Chondrocyte (in vitro differentiated cells): ENCODE measurements at regions not wholly inside any gene's neighbourhood (a gene's known extent, or its start where the extent isn't known, plus 50 kb on each side); places are given as distances from the start of the nearest gene placed in this dataset.

ENCODE experiments used
- DNase-seq: peaks from one replicate; pipeline ENCODE4 v3.0.0; 2021; ENCODE audit warnings: mixed read lengths, low spot score
- H3K27ac Mint-ChIP-seq: one replicate; pipeline ENCODE4 v1.8.0; 2021; ENCODE audit warnings: mild to moderate bottlenecking, moderate library complexity, mixed read lengths; ENCODE audit not compliant: unreplicated experiment
- H3K27me3 Mint-ChIP-seq: 2 replicates; pipeline ENCODE4 v1.8.0; 2021; ENCODE audit warnings: low read depth, mixed read lengths
- H3K36me3 Mint-ChIP-seq: 2 replicates; pipeline ENCODE4 v1.8.0; 2021; ENCODE audit warnings: low read depth, mixed read lengths
- H3K4me1 Mint-ChIP-seq: 2 replicates; pipeline ENCODE4 v1.8.0; 2021; ENCODE audit warnings: low read depth, mild to moderate bottlenecking, mixed read lengths
- H3K4me3 Mint-ChIP-seq: one replicate; pipeline ENCODE4 v1.8.0; 2021; ENCODE audit warnings: mild to moderate bottlenecking, moderate library complexity, mixed read lengths; ENCODE audit not compliant: unreplicated experiment
- H3K9me3 Mint-ChIP-seq: 2 replicates; pipeline ENCODE4 v1.8.0; 2021; ENCODE audit warnings: low read depth, mixed read lengths
- TF ChIP-seq, protein P1 (sequence below): fragments of 200-600 bp; sonication (generic); IDR thresholded peaks from 2 replicates; pipeline ENCODE4 v1.5.0; 2021; ENCODE audit warnings: antibody characterized with exemption, mild to moderate bottlenecking, moderate library complexity

DNA sequence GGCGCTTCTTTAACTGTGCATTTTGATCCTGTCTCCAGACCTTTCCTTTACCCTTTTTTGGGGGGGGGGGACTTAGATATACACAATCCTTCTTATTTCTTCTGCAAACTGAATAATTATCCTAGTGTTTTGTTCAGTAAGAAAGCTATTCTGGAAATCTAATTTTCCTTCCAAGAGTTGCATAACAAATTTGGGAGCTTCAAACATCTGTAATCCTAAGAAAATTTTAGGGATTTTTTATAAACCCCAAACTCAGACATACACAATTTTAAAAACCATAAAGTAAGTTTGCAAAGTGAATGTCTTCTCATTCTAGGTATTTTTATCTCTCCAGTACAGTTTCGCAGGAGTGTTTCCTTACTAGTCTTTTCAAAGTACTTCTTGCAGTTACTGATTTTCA, 182.7 kb upstream of the E2F7 start:
- H3K4me1 Mint-ChIP-seq = no peaks in the 10 kb centered on the region
- no peaks in the 10 kb centered on the region for H3K9me3 Mint-ChIP-seq
- H3K27ac Mint-ChIP-seq = no peak overlapping the region
- DNase-seq = no peak
- H3K27me3 Mint-ChIP-seq = peaks cover 30% of the 10 kb centered on the region
- H3K4me3 Mint-ChIP-seq = no peak overlapping the region
- TF ChIP-seq, protein P1, sequence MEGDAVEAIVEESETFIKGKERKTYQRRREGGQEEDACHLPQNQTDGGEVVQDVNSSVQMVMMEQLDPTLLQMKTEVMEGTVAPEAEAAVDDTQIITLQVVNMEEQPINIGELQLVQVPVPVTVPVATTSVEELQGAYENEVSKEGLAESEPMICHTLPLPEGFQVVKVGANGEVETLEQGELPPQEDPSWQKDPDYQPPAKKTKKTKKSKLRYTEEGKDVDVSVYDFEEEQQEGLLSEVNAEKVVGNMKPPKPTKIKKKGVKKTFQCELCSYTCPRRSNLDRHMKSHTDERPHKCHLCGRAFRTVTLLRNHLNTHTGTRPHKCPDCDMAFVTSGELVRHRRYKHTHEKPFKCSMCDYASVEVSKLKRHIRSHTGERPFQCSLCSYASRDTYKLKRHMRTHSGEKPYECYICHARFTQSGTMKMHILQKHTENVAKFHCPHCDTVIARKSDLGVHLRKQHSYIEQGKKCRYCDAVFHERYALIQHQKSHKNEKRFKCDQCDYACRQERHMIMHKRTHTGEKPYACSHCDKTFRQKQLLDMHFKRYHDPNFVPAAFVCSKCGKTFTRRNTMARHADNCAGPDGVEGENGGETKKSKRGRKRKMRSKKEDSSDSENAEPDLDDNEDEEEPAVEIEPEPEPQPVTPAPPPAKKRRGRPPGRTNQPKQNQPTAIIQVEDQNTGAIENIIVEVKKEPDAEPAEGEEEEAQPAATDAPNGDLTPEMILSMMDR = no peak
- H3K36me3 Mint-ChIP-seq = no peaks in the 10 kb centered on the region

DNA sequence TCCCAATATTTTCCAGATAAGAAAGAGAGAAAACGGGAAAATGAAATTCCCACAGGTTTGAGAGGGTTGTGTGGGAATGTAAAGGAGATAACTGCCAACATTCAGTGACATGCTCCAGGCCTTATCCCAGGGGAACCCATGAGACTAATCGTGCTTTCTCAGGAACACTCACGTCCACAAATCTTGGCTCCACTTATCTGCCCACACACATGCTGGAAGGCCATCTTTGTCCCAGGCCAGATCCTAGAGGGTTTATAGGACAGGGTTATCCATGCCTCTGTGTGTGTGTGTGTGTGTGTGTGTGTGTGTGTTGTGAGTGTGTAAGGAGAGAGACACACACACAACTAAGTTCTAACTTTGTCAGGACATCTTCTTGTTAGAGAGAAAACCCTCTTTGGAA, 182.2 kb upstream of the E2F7 start:
- TF ChIP-seq, protein P1 = no peak

GRCh38 chr12:77243345-77243744, 178.0 kb upstream of the E2F7 start:
- Mint-ChIP-seq H3K4me1 (no peaks in the 10 kb centered on the region), H3K4me3 (no peak overlapping the region), H3K9me3 (peaks cover 3% of the 10 kb centered on the region), H3K27ac (no peak overlapping the region), H3K36me3 (no peaks in the 10 kb centered on the region), H3K27me3 (peaks cover 22% of the 10 kb centered on the region)
- DNase-seq = no peak
- TF ChIP-seq, protein P1 = no peak

More for the DNA sequence above, 182.2 kb upstream of the E2F7 start:
- Mint-ChIP-seq H3K27ac (no peak overlapping the region), H3K4me1 (no peaks in the 10 kb centered on the region), H3K9me3 (no peaks in the 10 kb centered on the region), H3K36me3 (no peaks in the 10 kb centered on the region), H3K27me3 (peaks cover 27% of the 10 kb centered on the region), H3K4me3 (no peak overlapping the region)
- DNase-seq = no peak

DNA sequence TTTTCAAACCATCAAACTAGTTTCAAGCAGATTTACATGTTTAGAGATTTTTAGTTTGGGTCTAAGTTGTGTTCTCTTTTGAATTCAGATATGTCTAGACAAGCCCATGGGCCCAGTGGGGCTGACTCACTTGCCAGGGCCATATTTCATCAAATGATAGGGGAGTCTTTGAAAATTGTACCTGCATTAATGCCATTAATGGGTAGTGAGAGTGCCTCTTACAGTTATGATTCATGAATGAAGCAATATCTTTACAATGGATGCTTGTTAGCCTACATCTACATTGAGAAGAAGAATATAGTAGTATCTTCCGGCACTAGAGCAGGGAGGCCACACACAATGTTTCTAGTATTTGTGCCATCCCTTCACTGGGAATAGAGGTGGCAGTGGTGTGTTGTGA, 174.2 kb upstream of the E2F7 start:
- Mint-ChIP-seq H3K36me3 (no peaks in the 10 kb centered on the region), H3K4me3 (no peak overlapping the region), H3K9me3 (peaks cover 3% of the 10 kb centered on the region), H3K4me1 (no peaks in the 10 kb centered on the region), H3K27me3 (peaks cover 25% of the 10 kb centered on the region), H3K27ac (no peak overlapping the region)
- no peak for DNase-seq
- TF ChIP-seq, protein P1 = no peak

- no peaks in the 10 kb centered on the region for H3K36me3 Mint-ChIP-seq
- H3K4me1 Mint-ChIP-seq = no peaks in the 10 kb centered on the region
- TF ChIP-seq, protein P1 = no peak
- no peak overlapping the region for H3K27ac Mint-ChIP-seq
- peaks cover 30% of the 10 kb centered on the region for H3K27me3 Mint-ChIP-seq
- DNase-seq = no peak
- H3K4me3 Mint-ChIP-seq = no peak overlapping the region
- H3K9me3 Mint-ChIP-seq = peaks cover 3% of the 10 kb centered on the region
Observed at GRCh38 chr12:77238335-77238734, 173.0 kb upstream of the E2F7 start.
